Tibial artery (tissue), 4 donors: ENCODE measurements at regions not wholly inside any gene's neighbourhood (a gene's known extent, or its start where the extent isn't known, plus 50 kb on each side); places are given as distances from the start of the nearest gene placed in this dataset.
"Not testable (repeated sequence)": the region's sequence is repeated elsewhere in the genome, so short reads cannot be mapped to it uniquely, and the experiment has no call there.

Experiments
- DNase-seq, 2 donors: peaks; one replicate each; pipeline ENCODE4 v3.0.0-alpha.2; 2019
- H3K27ac ChIP-seq, 2 donors: fragments of 200-600 bp; sonication (generic) in 1 of 2; 1 replicate in 1 of 2; 2 replicates in 1 of 2; pipeline ENCODE4 v1.5.1; 2018 to 2019; ENCODE audit warnings: mild to moderate bottlenecking in 1 of 2
- H3K27me3 ChIP-seq, 2 donors: fragments of 200-600 bp; sonication (generic) in 1 of 2; one replicate each; pipeline versions ENCODE4 v1.5.1 to v1.6.0; 2016 to 2019
- H3K36me3 ChIP-seq, 3 donors: fragments of 200-600 bp; sonication (generic) in 2 of 3; one replicate each; pipeline ENCODE4 v1.5.1; 2016 to 2019; ENCODE audit warnings: mild to moderate bottlenecking in 2 of 3
- H3K4me1 ChIP-seq, 4 donors: fragments of 200-600 bp; sonication (generic) in 2 of 4; 1 replicate in 3 of 4; 2 replicates in 1 of 4; pipeline ENCODE4 v1.5.1; 2016 to 2019
- H3K4me3 ChIP-seq, 2 donors: fragments of 200-600 bp; sonication (generic) in 1 of 2; 1 replicate in 1 of 2; 2 replicates in 1 of 2; pipeline ENCODE4 v1.5.1; 2018 to 2019; ENCODE audit warnings: mild to moderate bottlenecking in 2 of 2
- H3K9me3 ChIP-seq, 3 donors: fragments of 200-600 bp; sonication (generic) in 1 of 3; one replicate each; pipeline ENCODE4 v1.5.1; 2016 to 2019
- CTCF ChIP-seq, 2 experiments: fragments of 200-600 bp in 1 of 2; fragments of 450-650 bp in 1 of 2; IDR thresholded peaks; one replicate each; pipeline ENCODE4 v1.5.1; 2017 to 2019; ENCODE audit warnings: antibody characterized with exemption in 2 of 2, mild to moderate bottlenecking in 1 of 2, moderate library complexity in 1 of 2
- intact Hi-C: fragments of 100-400 bp; cut with DNase I; formaldehyde crosslinking; loops from one replicate; pipeline ENCODE4 v1.15.0; 2023; ENCODE audit warnings: low total_unique reads

GRCh38 chr6:25154034-25154596, 125.1 kb upstream of the CARMIL1 start:
- peaks cover 0 to 10% (median 0%) of the 10 kb centered on the region in 4 donors for H3K4me1 ChIP-seq
- H3K9me3 ChIP-seq = peaks cover 0 to 8% (median 8%) of the 10 kb centered on the region in 3 donors
- H3K27ac ChIP-seq = no peak overlapping the region
- H3K27me3 ChIP-seq = no peaks in the 10 kb centered on the region
- peaks cover 0 to 7% (median 0%) of the 10 kb centered on the region in 3 donors for H3K36me3 ChIP-seq
- TF ChIP-seq CTCF (IDR thresholded peaks at IDR 0.05) = no peak
- no peak overlapping the region for H3K4me3 ChIP-seq
- intact Hi-C loops = no loop called here
- DNase-seq = no peak

- Histone ChIP-seq H3K9me3 (peaks cover 0 to 8% (median 8%) of the 10 kb centered on the region in 3 donors), H3K27ac (no peak overlapping the region), H3K27me3 (no peaks in the 10 kb centered on the region), H3K4me3 (no peak overlapping the region), H3K36me3 (peaks cover 0 to 7% (median 0%) of the 10 kb centered on the region in 3 donors), H3K4me1 (peaks cover 0 to 4% (median 0%) of the 10 kb centered on the region in 4 donors)
- DNase-seq = no peak
- intact Hi-C loops = no loop called here
- TF ChIP-seq CTCF (IDR thresholded peaks at IDR 0.05) = no peak
Measured at GRCh38 chr6:25155211-25155610, 124.0 kb upstream of the CARMIL1 start.

- Histone ChIP-seq H3K4me1 (peaks cover 0 to 2% (median 0%) of the 10 kb centered on the region in 4 donors), H3K36me3 (peaks cover 0 to 7% (median 0%) of the 10 kb centered on the region in 3 donors), H3K27me3 (no peaks in the 10 kb centered on the region), H3K9me3 (peaks cover 0 to 8% (median 8%) of the 10 kb centered on the region in 3 donors), H3K27ac (no peak overlapping the region), H3K4me3 (no peak overlapping the region)
- DNase-seq = no peak
- TF ChIP-seq CTCF (IDR thresholded peaks at IDR 0.05) = no peak
- intact Hi-C loops = no loop called here
Measured at GRCh38 chr6:25156123-25156522, 123.1 kb upstream of the CARMIL1 start.

GRCh38 chr6:25157183-25157582, 122.0 kb upstream of the CARMIL1 start:
- H3K36me3 ChIP-seq = peaks cover 0 to 7% (median 0%) of the 10 kb centered on the region in 3 donors
- H3K27me3 ChIP-seq = no peaks in the 10 kb centered on the region
- no peak overlapping the region for H3K4me3 ChIP-seq
- H3K27ac ChIP-seq = no peak overlapping the region
- DNase-seq = no peak
- no peaks in the 10 kb centered on the region for H3K4me1 ChIP-seq
- intact Hi-C loops = no loop called here
- H3K9me3 ChIP-seq = peaks cover 0 to 8% (median 8%) of the 10 kb centered on the region in 3 donors
- no peak for TF ChIP-seq CTCF (IDR thresholded peaks at IDR 0.05)

- no peaks in the 10 kb centered on the region for H3K4me1 ChIP-seq
- no peak overlapping the region for H3K4me3 ChIP-seq
- intact Hi-C loops = no loop called here
- H3K27ac ChIP-seq = no peak overlapping the region
- H3K36me3 ChIP-seq = peaks cover 0 to 7% (median 0%) of the 10 kb centered on the region in 3 donors
- no peaks in the 10 kb centered on the region for H3K27me3 ChIP-seq
- TF ChIP-seq CTCF (IDR thresholded peaks at IDR 0.05) = no peak
- peaks cover 0 to 8% (median 8%) of the 10 kb centered on the region in 3 donors for H3K9me3 ChIP-seq
- no peak for DNase-seq
Measured at GRCh38 chr6:25157842-25158241, 121.3 kb upstream of the CARMIL1 start.

- H3K9me3 ChIP-seq, intact Hi-C loops, H3K4me1 ChIP-seq, H3K27me3 ChIP-seq, H3K4me3 ChIP-seq, H3K27ac ChIP-seq, H3K36me3 ChIP-seq, DNase-seq: not testable (repeated sequence)
Measured at GRCh38 chr6:25160134-25160533, 119.0 kb upstream of the CARMIL1 start.
